A549 (cell line): ENCODE measurements at regions not wholly inside any gene's neighbourhood (a gene's known extent, or its start where the extent isn't known, plus 50 kb on each side); places are given as distances from the start of the nearest gene placed in this dataset.

ENCODE experiments used
- ATAC-seq, 2 experiments: fragments of 200-7000 bp in 1 of 2; fragments of >200 bp in 1 of 2; cut with Nextera tagmentation in 1 of 2; cut with Tn5 transposase in 1 of 2; 3 replicates each; pipeline versions ENCODE4 v1.8.0 to v1.9.1; 2018 to 2020; ENCODE audit warnings: mild to moderate bottlenecking in 1 of 2, moderate library complexity in 1 of 2
- CTCF ChIA-PET: fragments of 300-600 bp; sonication (Branson Sonifier 250); formaldehyde crosslinking; extraction: SDS; loops from one replicate; lab custom pipeline; 2021; ENCODE audit warnings: antibody characterized with exemption, inconsistent platforms; lab: Yijun Ruan, JAX
- POLR2A ChIA-PET: fragments of 350-600 bp; formaldehyde crosslinking; extraction: SDS; loops from one replicate; lab custom pipeline; 2021; ENCODE audit warnings: antibody characterized with exemption, inconsistent platforms; lab: Yijun Ruan, JAX
- DNase-seq, 2 experiments: peaks; one replicate each; pipeline versions ENCODE4 v3.0.0 to v3.0.0-alpha.2; 2011 to 2016; ENCODE audit warnings: low read depth in 1 of 2, low spot score in 1 of 2
- FAIRE-seq: peaks from 2 replicates; lab custom pipeline; 2011; peaks lifted over from hg19 to GRCh38; lab: Jason Lieb, UNC
- H3K27ac ChIP-seq, 2 experiments: fragments of >200 bp; sonication (Bioruptor Twin); formaldehyde crosslinking; 3 replicates each; pipeline ENCODE4 v1.5.1; 2016 to 2017
- H3K4me1 ChIP-seq: fragments of >200 bp; sonication (Bioruptor Twin); formaldehyde crosslinking; 3 replicates; pipeline ENCODE4 v1.6.1; 2016
- H3K4me2 ChIP-seq: fragments of >200 bp; sonication (Bioruptor Twin); formaldehyde crosslinking; 3 replicates; pipeline ENCODE4 v1.6.1; 2016
- H3K4me3 ChIP-seq: fragments of >200 bp; sonication (Bioruptor Twin); formaldehyde crosslinking; 3 replicates; pipeline ENCODE4 v1.5.1; 2016
- H3K9me3 ChIP-seq: fragments of >200 bp; sonication (Bioruptor Twin); formaldehyde crosslinking; 3 replicates; pipeline ENCODE4 v1.6.1; 2016
- ATOH8 ChIP-seq: fragments of 250-450 bp; sonication (Bioruptor Pico); IDR thresholded peaks from 2 replicates; pipeline ENCODE4 v1.5.0; 2020; ENCODE audit warnings: low read depth, mild to moderate bottlenecking, moderate library complexity
- CHD2 ChIP-seq: fragments of 150-350 bp; IDR thresholded peaks from 2 replicates; pipeline ENCODE4 v1.6.1; 2014; ENCODE audit warnings: low read length; ENCODE audit not compliant: partially characterized antibody
- CHD4 ChIP-seq: fragments of 200-600 bp; sonication (generic); IDR thresholded peaks from 2 replicates; pipeline ENCODE4 v1.6.1; 2016; ENCODE audit warnings: antibody characterized with exemption, mild to moderate bottlenecking, borderline replicate concordance
- CTCF ChIP-seq: fragments of >200 bp; sonication (Bioruptor Twin); formaldehyde crosslinking; IDR thresholded peaks from 3 replicates; pipeline ENCODE4 v1.5.1; 2016
- GATA3 ChIP-seq: IDR thresholded peaks from 2 replicates; pipeline ENCODE4 v1.6.1; 2012; ENCODE audit warnings: borderline replicate concordance
- HEYL ChIP-seq: fragments of 250-450 bp; sonication (Bioruptor Pico); IDR thresholded peaks from 2 replicates; pipeline ENCODE4 v1.8.0; 2021; ENCODE audit warnings: mild to moderate bottlenecking, moderate library complexity
- HMGXB4 ChIP-seq: fragments of 250-450 bp; sonication (Bioruptor Pico); IDR thresholded peaks from 2 replicates; pipeline ENCODE4 v1.5.0; 2021; ENCODE audit warnings: mild to moderate bottlenecking, moderate library complexity, borderline replicate concordance
- JUNB ChIP-seq: fragments of >200 bp; sonication (Bioruptor Twin); formaldehyde crosslinking; IDR thresholded peaks from 2 replicates; pipeline ENCODE4 v1.6.1; 2016
- KDM5A ChIP-seq: fragments of 200-600 bp; sonication (generic); IDR thresholded peaks from 2 replicates; pipeline ENCODE4 v1.6.1; 2016; ENCODE audit warnings: antibody characterized with exemption, mild to moderate bottlenecking
- MAFK ChIP-seq: fragments of 450-650 bp; IDR thresholded peaks from 2 replicates; pipeline ENCODE4 v1.6.1; 2014; ENCODE audit not compliant: partially characterized antibody
- MAX ChIP-seq: IDR thresholded peaks from 2 replicates; pipeline ENCODE4 v1.6.1; 2012
- MYC ChIP-seq: IDR thresholded peaks from 2 replicates; pipeline ENCODE4 v1.6.1; 2012; ENCODE audit warnings: mild to moderate bottlenecking, inconsistent platforms, low read length, improper control_type of control experiment, borderline replicate concordance
- NFE2L2 ChIP-seq: fragments of 150-350 bp; conservative IDR thresholded peaks from 2 replicates; pipeline ENCODE4 v1.6.1; 2014; ENCODE audit warnings: low read length
- NPAS2 ChIP-seq: fragments of 250-450 bp; sonication (Bioruptor Pico); IDR thresholded peaks from 2 replicates; pipeline ENCODE4 v1.8.0; 2022; ENCODE audit warnings: mild to moderate bottlenecking, moderate library complexity, borderline replicate concordance
- RAD21 ChIP-seq, 2 experiments: fragments of >200 bp in 1 of 2; sonication (Bioruptor Twin) in 1 of 2; formaldehyde crosslinking in 1 of 2; IDR thresholded peaks in 1 of 2; conservative IDR thresholded peaks in 1 of 2; 2 replicates in 1 of 2; 3 replicates in 1 of 2; pipeline ENCODE4 v1.6.1; 2012 to 2018; ENCODE audit warnings: inconsistent platforms in 1 of 2
- RARB ChIP-seq: fragments of 250-450 bp; sonication (Bioruptor Pico); IDR thresholded peaks from 2 replicates; pipeline ENCODE4 v1.8.0; 2021; ENCODE audit warnings: mild to moderate bottlenecking, moderate library complexity
- REST ChIP-seq: fragments of 200-600 bp; sonication (generic); IDR thresholded peaks from 2 replicates; pipeline ENCODE4 v1.6.1; 2016; ENCODE audit warnings: antibody characterized with exemption, mild to moderate bottlenecking, moderate library complexity
- RFX5 ChIP-seq: fragments of 450-650 bp; IDR thresholded peaks from 2 replicates; pipeline ENCODE4 v1.7.1; 2014; ENCODE audit warnings: antibody characterized with exemption, mild to moderate bottlenecking, moderate library complexity
- RNF2 ChIP-seq: fragments of 200-600 bp; sonication (generic); IDR thresholded peaks from 2 replicates; pipeline ENCODE4 v1.6.1; 2016; ENCODE audit warnings: low read depth, mild to moderate bottlenecking, antibody characterized with exemption, moderate library complexity, borderline replicate concordance
- SREBF2 ChIP-seq: fragments of 450-650 bp; IDR thresholded peaks from 2 replicates; pipeline ENCODE4 v1.6.1; 2014; ENCODE audit warnings: mild to moderate bottlenecking, moderate library complexity
- TP53 ChIP-seq: fragments of 250-450 bp; sonication (Bioruptor Pico); IDR thresholded peaks from 2 replicates; pipeline ENCODE4 v1.5.0; 2021; ENCODE audit warnings: mild to moderate bottlenecking, moderate library complexity
- USF2 ChIP-seq: fragments of 450-650 bp; IDR thresholded peaks from 2 replicates; pipeline ENCODE4 v1.6.1; 2014; ENCODE audit warnings: antibody characterized with exemption
- ZNF302 ChIP-seq: fragments of 250-450 bp; sonication (Bioruptor Pico); IDR thresholded peaks from 2 replicates; pipeline ENCODE4 v1.9.0; 2021; ENCODE audit warnings: inconsistent platforms, mild to moderate bottlenecking, moderate library complexity
- ZSCAN20 ChIP-seq: fragments of 250-450 bp; sonication (Bioruptor Pico); IDR thresholded peaks from 2 replicates; pipeline ENCODE4 v1.8.0; 2022; ENCODE audit warnings: mild to moderate bottlenecking, moderate library complexity
- WGBS: methylation state at CpG from one replicate; pipeline ENCODE4 v1.1.6; 2017; ENCODE audit errors: missing lambda C conversion rate; 5-methylcytosine and 5-hydroxymethylcytosine counted together

GRCh38 chr4:14087459-14087858 is 459.9 kb upstream of the BOD1L1 start:
- DNase-seq (no peak), ATAC-seq (no peak), FAIRE-seq (no peak)
- CTCF ChIA-PET: no interaction called here
- H3K4me3 ChIP-seq: no peak overlapping the region
- 88% methylated on average over 2 of the region's 2 CpGs for WGBS
- no peak overlapping the region for H3K4me2 ChIP-seq
- no peak overlapping the region for H3K27ac ChIP-seq
- 0 out of 3 replicates have a peak, but pooled peaks cover 3% of the 10 kb centered on the region for H3K9me3 ChIP-seq
- no peaks in the 10 kb centered on the region for H3K4me1 ChIP-seq
- POLR2A ChIA-PET: no interaction called here
- TF ChIP-seq MAX (no peak), RFX5 (no peak), CHD4 (no peak), GATA3 (no peak), SREBF2 (no peak), RARB (no peak), KDM5A (no peak), HEYL (CRISPR knock-in tag) (no peak), MYC (no peak), NPAS2 (no peak), JUNB (no peak), RAD21 (conservative IDR thresholded peaks at IDR 0.05 in 1 of 2, IDR thresholded peaks at IDR 0.05 in 1 of 2) (no peak), CTCF (no peak), RNF2 (no peak), ZNF302 (CRISPR knock-in tag) (no peak)
- TF ChIP-seq, all 56 proteins: peak for 0

- ATAC-seq: no peak
- H3K4me1 ChIP-seq: no peaks in the 10 kb centered on the region
- DNase-seq: no peak
- no peak overlapping the region for H3K4me3 ChIP-seq
- no peak for FAIRE-seq
- ChIA-PET POLR2A (no interaction called here), CTCF (no interaction called here)
- 96% methylated on average over 1 of the region's 1 CpG for WGBS
- TF ChIP-seq ATOH8 (CRISPR knock-in tag) (no peak), SREBF2 (no peak), NFE2L2 (no peak), RNF2 (no peak), MAFK (no peak), CHD2 (no peak), ZSCAN20 (CRISPR knock-in tag) (no peak), HMGXB4 (CRISPR knock-in tag) (no peak), HEYL (CRISPR knock-in tag) (no peak), TP53 (CRISPR knock-in tag) (no peak), USF2 (no peak), REST (no peak), KDM5A (no peak), JUNB (no peak)
- H3K9me3 ChIP-seq: 0 out of 3 replicates have a peak, but pooled peaks cover 3% of the 10 kb centered on the region
- no peak overlapping the region for H3K4me2 ChIP-seq
- H3K27ac ChIP-seq: no peak overlapping the region
Measured at GRCh38 chr4:14087921-14088320, 460.4 kb upstream of the BOD1L1 start.
